H1 (cell line): ENCODE measurements at regions not wholly inside any gene's neighbourhood (a gene's known extent, or its start where the extent isn't known, plus 50 kb on each side); places are given as distances from the start of the nearest gene placed in this dataset.

Experiments
- CTCF ChIA-PET: fragments of 300-600 bp; sonication (Branson Sonifier 250); formaldehyde crosslinking; loops from one replicate; lab custom pipeline; 2021; ENCODE audit not compliant: partially characterized antibody; lab: Charles Lee
- POLR2A ChIA-PET: fragments of 300-600 bp; sonication (Branson Sonifier 250); formaldehyde crosslinking; loops from one replicate; lab custom pipeline; 2021; ENCODE audit warnings: inconsistent platforms; ENCODE audit not compliant: partially characterized antibody; lab: Charles Lee
- DNase-seq, 2 experiments: peaks; one replicate each; pipeline versions ENCODE4 v3.0.0 to v3.0.0-alpha.2; 2010 to 2022; ENCODE audit warnings: low spot score in 2 of 2, low read depth in 1 of 2, mixed read lengths in 1 of 2
- FAIRE-seq: peaks from 2 replicates; lab custom pipeline; 2011; peaks lifted over from hg19 to GRCh38; lab: Jason Lieb, UNC
- H2AFZ ChIP-seq: 2 replicates; pipeline ENCODE4 v1.8.1; 2012; ENCODE audit warnings: low read length, inconsistent platforms
- H2AK5ac ChIP-seq: 2 replicates; pipeline ENCODE4 v1.6.1; 2013; ENCODE audit warnings: low read depth, low read length
- H2BK120ac ChIP-seq: replicated peaks from 2 replicates; pipeline ENCODE3; 2013; ENCODE audit warnings: low read depth, low read length, inconsistent platforms
- H2BK12ac ChIP-seq: 2 replicates; pipeline ENCODE4 v1.6.1; 2013; ENCODE audit warnings: low read depth, low read length
- H2BK15ac ChIP-seq: 2 replicates; pipeline ENCODE4 v1.6.1; 2013; ENCODE audit warnings: low read length
- H2BK20ac ChIP-seq: 2 replicates; pipeline ENCODE4 v1.6.1; 2013; ENCODE audit warnings: low read length
- H2BK5ac ChIP-seq: 2 replicates; pipeline ENCODE4 v1.6.1; 2013; ENCODE audit warnings: low read depth, low read length
- H3K14ac ChIP-seq: 2 replicates; pipeline ENCODE4 v1.6.1; 2013; ENCODE audit warnings: inconsistent platforms; ENCODE audit not compliant: insufficient read length
- H3K18ac ChIP-seq: 2 replicates; pipeline ENCODE4 v1.6.1; 2013; ENCODE audit warnings: low read length; ENCODE audit errors: extremely low read depth
- H3K23ac ChIP-seq: 2 replicates; pipeline ENCODE4 v1.6.1; 2013; ENCODE audit warnings: inconsistent platforms; ENCODE audit not compliant: insufficient read length
- H3K23me2 ChIP-seq: 2 replicates; pipeline ENCODE4 v1.6.1; 2013; ENCODE audit warnings: low read depth, low read length
- H3K27ac ChIP-seq: 2 replicates; pipeline ENCODE4 v1.6.1; 2011; ENCODE audit warnings: low read depth, low read length, inconsistent platforms
- H3K27me3 ChIP-seq, 4 experiments: replicated peaks in 1 of 4; 1 replicate in 1 of 4; 2 replicates in 3 of 4; pipeline versions ENCODE4 v1.6.1 to v1.8.1; 2011 to 2013; ENCODE audit warnings: low read length in 3 of 4, mild to moderate bottlenecking in 3 of 4, inconsistent platforms in 2 of 4, mixed read lengths in 2 of 4, moderate library complexity in 1 of 4; ENCODE audit not compliant: control insufficient read depth in 3 of 4, insufficient read depth in 3 of 4; ENCODE audit errors: extremely low read depth in 1 of 4
- H3K36me3 ChIP-seq, 4 experiments: 2 replicates each; pipeline versions ENCODE4 v1.6.1 to v1.8.1; 2011 to 2013; ENCODE audit warnings: mild to moderate bottlenecking in 4 of 4, low read length in 3 of 4, moderate library complexity in 2 of 4, control low read depth in 1 of 4, inconsistent platforms in 1 of 4; ENCODE audit not compliant: insufficient read depth in 4 of 4, control insufficient read depth in 2 of 4
- H3K4ac ChIP-seq: replicated peaks from 2 replicates; pipeline ENCODE3; 2013; ENCODE audit warnings: low read length, low read depth, mixed read lengths, inconsistent platforms; ENCODE audit not compliant: insufficient read length
- H3K4me1 ChIP-seq, 4 experiments: replicated peaks in 1 of 4; 1 replicate in 1 of 4; 2 replicates in 3 of 4; pipeline versions ENCODE4 v1.6.1 to v1.8.1; 2011 to 2013; ENCODE audit warnings: low read length in 3 of 4, inconsistent platforms in 2 of 4, mixed read lengths in 1 of 4; ENCODE audit not compliant: insufficient read depth in 4 of 4, control insufficient read depth in 3 of 4
- H3K4me2 ChIP-seq, 2 experiments: 2 replicates each; pipeline versions ENCODE4 v1.6.1 to v1.8.1; 2011 to 2013; ENCODE audit warnings: low read depth in 2 of 2, low read length in 2 of 2, control low read depth in 1 of 2, inconsistent platforms in 1 of 2, mild to moderate bottlenecking in 1 of 2; ENCODE audit not compliant: insufficient read depth in 1 of 2
- H3K4me3 ChIP-seq, 4 experiments: fragments of 200-600, 300-600 bp in 1 of 4; sonication (generic), shearing (Covaris generic), sonication (Bioruptor Twin) in 1 of 4; 2 replicates each; pipeline versions ENCODE4 v1.5.1 to v1.8.1; 2011 to 2016; ENCODE audit warnings: low read length in 4 of 4, low read depth in 3 of 4, control low read depth in 2 of 4, inconsistent platforms in 2 of 4, mild to moderate bottlenecking in 2 of 4, mixed read lengths in 1 of 4, moderate library complexity in 1 of 4; ENCODE audit not compliant: insufficient read depth in 2 of 4; ENCODE audit errors: extremely low read depth in 1 of 4
- H3K56ac ChIP-seq: replicated peaks from 2 replicates; pipeline ENCODE3; 2013; ENCODE audit warnings: low read depth, mild to moderate bottlenecking, mixed read lengths, low read length, inconsistent platforms; ENCODE audit not compliant: insufficient read length
- H3K79me1 ChIP-seq: 2 replicates; pipeline ENCODE4 v1.6.1; 2013; ENCODE audit warnings: low read depth, low read length, control low read depth
- H3K79me2 ChIP-seq, 2 experiments: 2 replicates each; pipeline versions ENCODE4 v1.6.1 to v1.8.1; 2012 to 2013; ENCODE audit warnings: low read length in 2 of 2, mild to moderate bottlenecking in 2 of 2, inconsistent platforms in 1 of 2; ENCODE audit not compliant: insufficient read depth in 2 of 2, control insufficient read depth in 1 of 2
- H3K9ac ChIP-seq, 4 experiments: replicated peaks in 1 of 4; 1 replicate in 1 of 4; 2 replicates in 3 of 4; pipeline versions ENCODE4 v1.6.1 to v1.8.1; 2011 to 2013; ENCODE audit warnings: low read depth in 3 of 4, low read length in 3 of 4, control low read depth in 2 of 4, mild to moderate bottlenecking in 2 of 4, moderate library complexity in 2 of 4, inconsistent platforms in 1 of 4; ENCODE audit errors: extremely low read depth in 1 of 4
- H3K9me3 ChIP-seq, 2 experiments: 2 replicates each; pipeline versions ENCODE4 v1.6.1 to v1.8.1; 2012 to 2013; ENCODE audit warnings: mild to moderate bottlenecking in 2 of 2, moderate library complexity in 2 of 2, control low read depth in 1 of 2, inconsistent platforms in 1 of 2, low read depth in 1 of 2, low read length in 1 of 2, mixed read lengths in 1 of 2; ENCODE audit not compliant: insufficient read depth in 2 of 2
- H4K20me1 ChIP-seq, 2 experiments: replicated peaks in 1 of 2; 2 replicates each; pipeline versions ENCODE3 to v1.8.1; 2011 to 2013; ENCODE audit warnings: inconsistent platforms in 2 of 2, low read length in 2 of 2, mild to moderate bottlenecking in 1 of 2; ENCODE audit not compliant: insufficient read depth in 2 of 2, control insufficient read depth in 1 of 2
- H4K5ac ChIP-seq: 2 replicates; pipeline ENCODE4 v1.6.1; 2013; ENCODE audit warnings: low read length, low read depth, mixed read lengths, inconsistent platforms; ENCODE audit not compliant: insufficient read length
- H4K8ac ChIP-seq: 2 replicates; pipeline ENCODE4 v1.8.0; 2013; ENCODE audit warnings: mild to moderate bottlenecking, moderate library complexity, low read length, inconsistent platforms; ENCODE audit not compliant: insufficient read depth; ENCODE audit errors: extremely low read depth
- H4K91ac ChIP-seq: replicated peaks from 2 replicates; pipeline ENCODE3; 2013; ENCODE audit warnings: low read length, mixed read lengths, inconsistent platforms; ENCODE audit not compliant: insufficient read length
- RAD21 ChIP-seq, 2 experiments: IDR thresholded peaks in 1 of 2; conservative IDR thresholded peaks in 1 of 2; 2 replicates each; pipeline ENCODE4 v1.6.1; 2011; ENCODE audit warnings: low read depth in 2 of 2, low read length in 2 of 2, improper control_type of control experiment in 1 of 2, inconsistent platforms in 1 of 2, mild to moderate bottlenecking in 1 of 2, moderate library complexity in 1 of 2
- TAF7 ChIP-seq: optimal IDR thresholded peaks from 2 replicates; pipeline ENCODE3; 2011; ENCODE audit warnings: low read depth, mild to moderate bottlenecking, inconsistent platforms, low read length, moderate library complexity, borderline replicate concordance
- WGBS, 2 experiments: shearing (Covaris generic) in 1 of 2; methylation state at CpG; one replicate each; pipeline versions ENCODE4 v1.1.6 to v1.1.7; 2013 to 2015; ENCODE audit warnings: low lambda C conversion rate in 2 of 2, mixed read lengths in 2 of 2, inconsistent platforms in 1 of 2, low coverage in 1 of 2, missing lambda C conversion rate in 1 of 2; ENCODE audit not compliant: insufficient replicate concordance in 2 of 2, insufficient coverage in 1 of 2, insufficient read length in 1 of 2; ENCODE audit errors: extremely low coverage in 1 of 2, missing lambda C conversion rate in 1 of 2; 5-methylcytosine and 5-hydroxymethylcytosine counted together
- TF ChIP-seq, protein P1 (sequence below), 3 experiments: IDR thresholded peaks; 1 replicate in 2 of 3; 2 replicates in 1 of 3; pipeline versions ENCODE4 v1.5.1 to v1.6.1; 2011; ENCODE audit warnings: low read length in 3 of 3, mild to moderate bottlenecking in 3 of 3, inconsistent platforms in 2 of 3, low read depth in 1 of 3, moderate library complexity in 1 of 3; ENCODE audit not compliant: insufficient read depth in 1 of 3; ENCODE audit errors: control extremely low read depth in 1 of 3

DNA sequence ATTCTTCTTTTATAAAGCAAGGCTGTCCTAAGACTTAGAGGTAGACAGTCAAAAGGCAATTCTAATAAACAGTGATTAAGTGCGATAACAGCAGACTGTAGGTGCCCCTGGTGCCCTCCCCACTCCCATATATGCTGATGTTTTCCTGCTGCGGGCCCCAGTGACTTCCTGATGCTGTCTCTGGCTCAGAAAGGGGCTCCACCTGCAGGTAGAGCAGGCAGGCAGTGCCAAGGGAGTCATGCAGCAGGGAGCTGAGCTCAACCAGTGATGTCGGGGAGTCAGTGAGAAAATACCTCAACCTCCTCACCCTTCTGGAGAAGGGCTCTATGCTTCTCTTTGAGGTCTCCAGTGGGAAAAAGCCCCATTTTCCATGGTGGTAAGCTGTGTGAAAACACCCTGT is 126.7 kb upstream of the SSTR4 start:
- H3K9me3 ChIP-seq = no peaks in the 10 kb centered on the region
- no peaks in the 10 kb centered on the region for H3K79me2 ChIP-seq
- no peaks in the 10 kb centered on the region for H3K36me3 ChIP-seq
- no peaks in the 10 kb centered on the region for H4K20me1 ChIP-seq
- DNase-seq (peak in 1 of 2 experiments; percentile 51), FAIRE-seq (no peak)
- H4K5ac ChIP-seq = no peak overlapping the region
- no peak overlapping the region for H2BK5ac ChIP-seq
- H2AFZ ChIP-seq = 0 out of 2 replicates have a peak overlapping the region, but pooled peaks have one; percentile 75
- H3K4me1 ChIP-seq = no peaks in the 10 kb centered on the region
- H3K14ac ChIP-seq = no peak overlapping the region
- no peaks in the 10 kb centered on the region; the same call in 1 of the 2 replicates for H3K23me2 ChIP-seq
- 84% methylated on average over 3 of the region's 3 CpGs; no CpG with 5 or more reads in 1 of the 2 experiments for WGBS, 2 experiments
- POLR2A ChIA-PET = no interaction called here
- no peak overlapping the region for H3K23ac ChIP-seq
- no peak overlapping the region for H4K91ac ChIP-seq
- no peak overlapping the region for H2BK15ac ChIP-seq
- H3K27ac ChIP-seq = no peak overlapping the region
- H2BK120ac ChIP-seq = no peak overlapping the region
- no peak overlapping the region for H3K9ac ChIP-seq
- CTCF ChIA-PET = interaction anchor here (0.6 to 2.6 kb wide), 10 partner anchors 11 to 435 kb away, joined by 3 to 19 read pairs (median 4); no protein-coding TSS in a partner anchor
- no peak overlapping the region for H2BK20ac ChIP-seq
- H3K18ac ChIP-seq = no peak overlapping the region
- no peak overlapping the region for H2AK5ac ChIP-seq
- no peak overlapping the region for H3K4me3 ChIP-seq
- TF ChIP-seq TAF7 (no peak), RAD21 (IDR thresholded peaks at IDR 0.05 in 1 of 2, conservative IDR thresholded peaks at IDR 0.05 in 1 of 2; ENCODE audit: low read depth in 2 of 2, low read length in 2 of 2) (peak; percentile 36 to 44)
- TF ChIP-seq, protein P1, sequence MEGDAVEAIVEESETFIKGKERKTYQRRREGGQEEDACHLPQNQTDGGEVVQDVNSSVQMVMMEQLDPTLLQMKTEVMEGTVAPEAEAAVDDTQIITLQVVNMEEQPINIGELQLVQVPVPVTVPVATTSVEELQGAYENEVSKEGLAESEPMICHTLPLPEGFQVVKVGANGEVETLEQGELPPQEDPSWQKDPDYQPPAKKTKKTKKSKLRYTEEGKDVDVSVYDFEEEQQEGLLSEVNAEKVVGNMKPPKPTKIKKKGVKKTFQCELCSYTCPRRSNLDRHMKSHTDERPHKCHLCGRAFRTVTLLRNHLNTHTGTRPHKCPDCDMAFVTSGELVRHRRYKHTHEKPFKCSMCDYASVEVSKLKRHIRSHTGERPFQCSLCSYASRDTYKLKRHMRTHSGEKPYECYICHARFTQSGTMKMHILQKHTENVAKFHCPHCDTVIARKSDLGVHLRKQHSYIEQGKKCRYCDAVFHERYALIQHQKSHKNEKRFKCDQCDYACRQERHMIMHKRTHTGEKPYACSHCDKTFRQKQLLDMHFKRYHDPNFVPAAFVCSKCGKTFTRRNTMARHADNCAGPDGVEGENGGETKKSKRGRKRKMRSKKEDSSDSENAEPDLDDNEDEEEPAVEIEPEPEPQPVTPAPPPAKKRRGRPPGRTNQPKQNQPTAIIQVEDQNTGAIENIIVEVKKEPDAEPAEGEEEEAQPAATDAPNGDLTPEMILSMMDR (IDR thresholded peaks at IDR 0.05; ENCODE audit: control extremely low read depth in 1 of 3, insufficient read depth in 1 of 3, low read depth in 1 of 3, low read length in 3 of 3) = peak; percentile 31 to 56 (median 50); a peak in 3 of 4 replicates
- no peaks in the 10 kb centered on the region for H3K27me3 ChIP-seq
- no peak overlapping the region for H3K56ac ChIP-seq
- H3K4ac ChIP-seq = no peak overlapping the region
- no peaks in the 10 kb centered on the region for H3K79me1 ChIP-seq
- H3K4me2 ChIP-seq = no peak overlapping the region
- H4K8ac ChIP-seq = no peak overlapping the region
- H2BK12ac ChIP-seq = no peak overlapping the region
